Neural progenitor cell (in vitro differentiated cells): ENCODE measurements at regions not wholly inside any gene's neighbourhood (a gene's known extent, or its start where the extent isn't known, plus 50 kb on each side); places are given as distances from the start of the nearest gene placed in this dataset.

ENCODE experiments used
- DNase-seq: peaks from one replicate; pipeline ENCODE4 v3.0.0-alpha.2; 2016; ENCODE audit warnings: low spot score
- H2AFZ ChIP-seq: fragments of 200-600 bp; sonication (generic); replicated peaks from 2 replicates; pipeline ENCODE4 v1.6.1; 2016; ENCODE audit warnings: antibody characterized with exemption
- H3F3A ChIP-seq: fragments of 200-600 bp; sonication (generic); 2 replicates; pipeline ENCODE4 v1.6.1; 2016; ENCODE audit warnings: antibody characterized with exemption, low read depth
- H3K27ac ChIP-seq: fragments of 200-600 bp; sonication (generic); 2 replicates; pipeline ENCODE4 v1.5.1; 2016; ENCODE audit warnings: mild to moderate bottlenecking
- H3K27me3 ChIP-seq: fragments of 200-600 bp; sonication (generic); 2 replicates; pipeline ENCODE4 v1.6.1; 2016; ENCODE audit warnings: mild to moderate bottlenecking, moderate library complexity
- H3K36me3 ChIP-seq: fragments of 200-600 bp; sonication (generic); 2 replicates; pipeline ENCODE4 v1.5.1; 2016
- H3K4me1 ChIP-seq: fragments of 200-600 bp; sonication (generic); 2 replicates; pipeline ENCODE4 v1.6.1; 2016; ENCODE audit warnings: mixed run types
- H3K4me2 ChIP-seq: fragments of 200-600 bp; sonication (generic); 2 replicates; pipeline ENCODE4 v1.6.1; 2016
- H3K4me3 ChIP-seq: fragments of 200-600 bp; sonication (generic); 2 replicates; pipeline ENCODE4 v1.5.1; 2016
- H3K79me2 ChIP-seq: fragments of 200-600 bp; sonication (generic); 2 replicates; pipeline ENCODE4 v1.6.1; 2016; ENCODE audit warnings: low read depth
- H3K9ac ChIP-seq: fragments of 200-600 bp; sonication (generic); 2 replicates; pipeline ENCODE4 v1.6.1; 2016
- H3K9me3 ChIP-seq: fragments of 200-600 bp; sonication (generic); 2 replicates; pipeline ENCODE4 v1.5.1; 2016; ENCODE audit warnings: low read depth
- H4K20me1 ChIP-seq: fragments of 200-600 bp; sonication (generic); 2 replicates; pipeline ENCODE4 v1.6.1; 2016; ENCODE audit warnings: low read depth
- H3K27ac Mint-ChIP-seq: 3 replicates; pipeline ENCODE4 v1.8.0; 2021; ENCODE audit warnings: mixed read lengths
- H3K27me3 Mint-ChIP-seq: 2 replicates; pipeline ENCODE4 v1.8.0; 2022; ENCODE audit warnings: low read depth, mild to moderate bottlenecking, inconsistent platforms, moderate library complexity, mixed read lengths; ENCODE audit not compliant: insufficient read depth
- H3K36me3 Mint-ChIP-seq: 3 replicates; pipeline ENCODE4 v1.8.0; 2021; ENCODE audit warnings: mixed read lengths
- H3K4me1 Mint-ChIP-seq: 3 replicates; pipeline ENCODE4 v1.8.0; 2021; ENCODE audit warnings: mixed read lengths
- H3K4me3 Mint-ChIP-seq: 3 replicates; pipeline ENCODE4 v1.8.0; 2021; ENCODE audit warnings: mild to moderate bottlenecking, moderate library complexity, mixed read lengths
- H3K9me3 Mint-ChIP-seq: 3 replicates; pipeline ENCODE4 v1.8.0; 2020; ENCODE audit warnings: mixed read lengths
- CTCF ChIP-seq: fragments of 200-600 bp; sonication (generic); IDR thresholded peaks from 2 replicates; pipeline ENCODE4 v1.5.1; 2017; ENCODE audit warnings: antibody characterized with exemption, mild to moderate bottlenecking
- EZH2 ChIP-seq: fragments of 200-600 bp; sonication (generic); IDR thresholded peaks from 2 replicates; pipeline ENCODE4 v1.6.1; 2017; ENCODE audit warnings: antibody characterized with exemption, mild to moderate bottlenecking, moderate library complexity
- EZH2phosphoT487 ChIP-seq: fragments of 200-600 bp; sonication (generic); IDR thresholded peaks from 2 replicates; pipeline ENCODE4 v1.6.1; 2017; ENCODE audit warnings: antibody characterized with exemption

GRCh38 chr11:106389101-106389500 is 311.6 kb downstream of the AASDHPPT start:
- H3K4me1 ChIP-seq = peaks cover 23% of the 10 kb centered on the region
- H3F3A ChIP-seq = peaks cover 12% of the 10 kb centered on the region
- no peak overlapping the region for H3K27ac ChIP-seq
- no peak for TF ChIP-seq EZH2phosphoT487
- no peak for TF ChIP-seq EZH2
- no peak for TF ChIP-seq CTCF
- H3K36me3 ChIP-seq = no peaks in the 10 kb centered on the region
- H3K9me3 Mint-ChIP-seq = peaks cover 12% of the 10 kb centered on the region
- no peaks in the 10 kb centered on the region for H3K36me3 Mint-ChIP-seq
- H3K79me2 ChIP-seq = no peaks in the 10 kb centered on the region
- H3K4me3 Mint-ChIP-seq = no peak overlapping the region
- H3K9me3 ChIP-seq = no peaks in the 10 kb centered on the region
- no peaks in the 10 kb centered on the region for H3K27me3 ChIP-seq
- H3K27me3 Mint-ChIP-seq = peaks cover 2% of the 10 kb centered on the region
- no peak overlapping the region for H2AFZ ChIP-seq
- no peaks in the 10 kb centered on the region for H4K20me1 ChIP-seq
- no peak overlapping the region for H3K4me2 ChIP-seq
- peaks cover 3% of the 10 kb centered on the region for H3K4me1 Mint-ChIP-seq
- H3K4me3 ChIP-seq = no peak overlapping the region
- no peak overlapping the region for H3K27ac Mint-ChIP-seq
- no peak overlapping the region for H3K9ac ChIP-seq
- no peak for DNase-seq

GRCh38 chr11:106390078-106390477 is 312.6 kb downstream of the AASDHPPT start:
- Histone ChIP-seq H3K9me3 (no peaks in the 10 kb centered on the region), H3K27me3 (no peaks in the 10 kb centered on the region), H2AFZ (no peak overlapping the region), H3K36me3 (no peaks in the 10 kb centered on the region), H3F3A (peaks cover 2% of the 10 kb centered on the region), H3K4me3 (no peak overlapping the region), H4K20me1 (no peaks in the 10 kb centered on the region), H3K79me2 (no peaks in the 10 kb centered on the region), H3K9ac (no peak overlapping the region), H3K27ac (no peak overlapping the region), H3K4me1 (peaks cover 14% of the 10 kb centered on the region), H3K4me2 (no peak overlapping the region)
- H3K27me3 Mint-ChIP-seq = peaks cover 4% of the 10 kb centered on the region
- no peak overlapping the region for H3K27ac Mint-ChIP-seq
- no peaks in the 10 kb centered on the region for H3K36me3 Mint-ChIP-seq
- no peak for TF ChIP-seq CTCF
- no peak for TF ChIP-seq EZH2phosphoT487
- TF ChIP-seq EZH2 = no peak
- DNase-seq = no peak
- H3K9me3 Mint-ChIP-seq = peaks cover 12% of the 10 kb centered on the region
- no peak overlapping the region for H3K4me3 Mint-ChIP-seq
- no peaks in the 10 kb centered on the region for H3K4me1 Mint-ChIP-seq

GRCh38 chr11:106391771-106392420 is 314.4 kb downstream of the AASDHPPT start:
- Histone ChIP-seq H3K27ac (no peak overlapping the region), H3K4me2 (no peak overlapping the region), H3K36me3 (no peaks in the 10 kb centered on the region), H3K4me3 (no peak overlapping the region), H3K9me3 (no peaks in the 10 kb centered on the region), H3K27me3 (no peaks in the 10 kb centered on the region), H4K20me1 (no peaks in the 10 kb centered on the region), H3K9ac (no peak overlapping the region), H3K79me2 (no peaks in the 10 kb centered on the region), H2AFZ (no peak overlapping the region), H3K4me1 (peaks cover 13% of the 10 kb centered on the region), H3F3A (no peaks in the 10 kb centered on the region)
- no peak overlapping the region for H3K27ac Mint-ChIP-seq
- peaks cover 8% of the 10 kb centered on the region for H3K27me3 Mint-ChIP-seq
- TF ChIP-seq EZH2phosphoT487 = no peak
- TF ChIP-seq CTCF = no peak
- TF ChIP-seq EZH2 = no peak
- H3K4me3 Mint-ChIP-seq = no peak overlapping the region
- no peaks in the 10 kb centered on the region for H3K36me3 Mint-ChIP-seq
- no peaks in the 10 kb centered on the region for H3K4me1 Mint-ChIP-seq
- H3K9me3 Mint-ChIP-seq = peaks cover 16% of the 10 kb centered on the region
- no peak for DNase-seq
